ENCODE measurements at regions not wholly inside any gene's neighbourhood (a gene's known extent, or its start where the extent isn't known, plus 50 kb on each side); places are given as distances from the start of the nearest gene placed in this dataset.

GRCh38 chr16:50989047-50989446 is 162.0 kb downstream of the SALL1 start:
- Histone ChIP-seq H3K9me2 (no peaks in the 10 kb centered on the region), H3F3A (replicated peaks; ENCODE audit: insufficient read depth) (no peaks in the 10 kb centered on the region), H3K27ac (ENCODE audit: low read depth in 2 of 2, low read length in 1 of 2) (no peak overlapping the region), H2AFZ (ENCODE audit: low read depth) (no peak overlapping the region), H3K4me1 (ENCODE audit: control insufficient read depth in 1 of 2, insufficient read depth in 2 of 2, low read depth in 1 of 2, low read length in 1 of 2) (no peaks in the 10 kb centered on the region), H3K36me3 (replicated peaks in 1 of 2; ENCODE audit: control insufficient read depth in 1 of 2, insufficient read depth in 2 of 2, low read length in 1 of 2) (no peaks in the 10 kb centered on the region), H3K79me2 (ENCODE audit: insufficient read depth) (no peaks in the 10 kb centered on the region), H3K27me3 (ENCODE audit: insufficient read depth) (no peaks in the 10 kb centered on the region), H3K9me3 (no peaks in the 10 kb centered on the region), H3K4me2 (no peak overlapping the region), H4K20me1 (ENCODE audit: insufficient read depth) (no peaks in the 10 kb centered on the region), H3K9ac (no peak overlapping the region), H3K4me3 (ENCODE audit: low read depth in 2 of 2, low read length in 1 of 2) (no peak overlapping the region)
- no peak for DNase-seq
- TF ChIP-seq FOXM1 (IDR thresholded peaks at IDR 0.05; ENCODE audit: low read depth) (no peak), RAD21 (IDR thresholded peaks at IDR 0.05; ENCODE audit: low read length) (no peak), MEF2A (IDR thresholded peaks at IDR 0.05; ENCODE audit: borderline replicate concordance, low read depth) (no peak), USF2 (IDR thresholded peaks at IDR 0.05; ENCODE audit: borderline replicate concordance, low read depth, low read length) (no peak), REST (IDR thresholded peaks at IDR 0.05; ENCODE audit: low read depth, low read length) (no peak), FOSL2 (IDR thresholded peaks at IDR 0.05; ENCODE audit: borderline replicate concordance, low read depth) (no peak), USF1 (IDR thresholded peaks at IDR 0.05; ENCODE audit: borderline replicate concordance, low read depth) (no peak), TCF12 (IDR thresholded peaks at IDR 0.05) (no peak), NRF1 (IDR thresholded peaks at IDR 0.05; ENCODE audit: low read depth, low read length) (no peak), PBX3 (IDR thresholded peaks at IDR 0.05) (no peak), FOXJ3 (CRISPR knock-in tag; IDR thresholded peaks at IDR 0.05) (no peak), SIN3A (IDR thresholded peaks at IDR 0.05; ENCODE audit: borderline replicate concordance, low read depth, low read length) (no peak), MAX (IDR thresholded peaks at IDR 0.05; ENCODE audit: low read depth) (no peak), POLR2AphosphoS5 (IDR thresholded peaks at IDR 0.05; ENCODE audit: low read depth, low read length) (no peak)
- 0% methylated on average over 1 of the region's 1 CpG for WGBS (ENCODE audit: low lambda C conversion rate)
- CTCF ChIA-PET = no interaction called here
- POLR2A ChIA-PET = no interaction called here

Data from SK-N-SH (cell line).